ENCODE measurements at regions not wholly inside any gene's neighbourhood (a gene's known extent, or its start where the extent isn't known, plus 50 kb on each side); places are given as distances from the start of the nearest gene placed in this dataset.

DNA sequence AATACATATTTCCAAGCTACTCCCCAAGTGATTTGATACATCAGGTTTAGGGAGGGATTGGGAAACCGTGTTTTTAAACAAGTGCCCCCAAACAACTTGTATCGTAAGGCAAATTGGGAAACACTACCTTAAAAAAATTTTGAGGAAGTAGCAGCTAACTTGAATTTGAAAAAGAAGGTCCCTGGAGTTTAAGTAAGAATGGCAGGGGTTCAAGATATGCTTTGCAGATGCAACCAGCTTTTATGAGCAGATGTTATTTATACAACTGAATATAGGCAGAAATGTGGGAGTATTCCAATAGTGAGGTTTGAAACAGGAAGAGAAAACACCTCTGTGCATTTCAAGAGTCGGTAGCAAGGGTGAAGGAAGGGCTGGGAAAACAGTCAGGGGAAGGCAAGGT lies 139.6 kb downstream of the IL20RB start:
- TF ChIP-seq, protein P1, sequence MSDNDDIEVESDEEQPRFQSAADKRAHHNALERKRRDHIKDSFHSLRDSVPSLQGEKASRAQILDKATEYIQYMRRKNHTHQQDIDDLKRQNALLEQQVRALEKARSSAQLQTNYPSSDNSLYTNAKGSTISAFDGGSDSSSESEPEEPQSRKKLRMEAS (IDR thresholded peaks at IDR 0.05; ENCODE audit: low read depth, low read length): no peak
- TF ChIP-seq MYC (IDR thresholded peaks at IDR 0.05; ENCODE audit: low read depth, low read length) (no peak), POLR2A (IDR thresholded peaks at IDR 0.05; ENCODE audit: extremely low read depth, insufficient read length) (no peak)
- TF ChIP-seq, protein P2, sequence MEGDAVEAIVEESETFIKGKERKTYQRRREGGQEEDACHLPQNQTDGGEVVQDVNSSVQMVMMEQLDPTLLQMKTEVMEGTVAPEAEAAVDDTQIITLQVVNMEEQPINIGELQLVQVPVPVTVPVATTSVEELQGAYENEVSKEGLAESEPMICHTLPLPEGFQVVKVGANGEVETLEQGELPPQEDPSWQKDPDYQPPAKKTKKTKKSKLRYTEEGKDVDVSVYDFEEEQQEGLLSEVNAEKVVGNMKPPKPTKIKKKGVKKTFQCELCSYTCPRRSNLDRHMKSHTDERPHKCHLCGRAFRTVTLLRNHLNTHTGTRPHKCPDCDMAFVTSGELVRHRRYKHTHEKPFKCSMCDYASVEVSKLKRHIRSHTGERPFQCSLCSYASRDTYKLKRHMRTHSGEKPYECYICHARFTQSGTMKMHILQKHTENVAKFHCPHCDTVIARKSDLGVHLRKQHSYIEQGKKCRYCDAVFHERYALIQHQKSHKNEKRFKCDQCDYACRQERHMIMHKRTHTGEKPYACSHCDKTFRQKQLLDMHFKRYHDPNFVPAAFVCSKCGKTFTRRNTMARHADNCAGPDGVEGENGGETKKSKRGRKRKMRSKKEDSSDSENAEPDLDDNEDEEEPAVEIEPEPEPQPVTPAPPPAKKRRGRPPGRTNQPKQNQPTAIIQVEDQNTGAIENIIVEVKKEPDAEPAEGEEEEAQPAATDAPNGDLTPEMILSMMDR (IDR thresholded peaks at IDR 0.05; ENCODE audit: low read depth, low read length): no peak

DNA sequence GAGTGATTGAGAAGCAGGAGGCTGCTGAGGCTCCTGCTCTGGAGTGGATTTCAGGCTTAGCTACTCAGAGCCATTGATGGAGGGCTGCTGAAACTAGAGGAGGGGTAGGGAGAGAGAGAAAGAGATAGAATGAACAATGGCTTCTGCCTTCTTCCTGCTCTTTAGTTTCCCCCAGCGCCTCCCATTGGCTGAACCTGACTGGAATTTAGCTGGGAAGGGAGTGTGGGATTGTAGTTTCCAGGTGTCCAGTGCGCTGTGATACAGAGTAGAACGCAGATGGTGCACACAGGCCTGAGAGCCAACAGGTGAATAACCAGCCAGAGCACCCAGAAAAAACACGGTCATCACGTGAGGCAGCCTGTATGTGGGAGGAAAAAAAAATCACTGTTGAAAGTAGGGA lies 140.1 kb downstream of the IL20RB start:
- DNase-seq (ENCODE audit: low read depth): no peak
- no peak overlapping the region for H3K4me3 ChIP-seq (ENCODE audit: low read depth, low read length)
- TF ChIP-seq MYC (IDR thresholded peaks at IDR 0.05; ENCODE audit: low read depth, low read length): no peak
- TF ChIP-seq, protein P1 (IDR thresholded peaks at IDR 0.05; ENCODE audit: low read depth, low read length): no peak
- TF ChIP-seq POLR2A (IDR thresholded peaks at IDR 0.05; ENCODE audit: extremely low read depth, insufficient read length): no peak
- TF ChIP-seq, protein P2 (IDR thresholded peaks at IDR 0.05; ENCODE audit: low read depth, low read length): no peak

More for the DNA sequence above, 139.6 kb downstream of the IL20RB start:
- no peak overlapping the region for H3K4me3 ChIP-seq (ENCODE audit: low read depth, low read length)
- DNase-seq (ENCODE audit: low read depth): peak; percentile 20

DNA sequence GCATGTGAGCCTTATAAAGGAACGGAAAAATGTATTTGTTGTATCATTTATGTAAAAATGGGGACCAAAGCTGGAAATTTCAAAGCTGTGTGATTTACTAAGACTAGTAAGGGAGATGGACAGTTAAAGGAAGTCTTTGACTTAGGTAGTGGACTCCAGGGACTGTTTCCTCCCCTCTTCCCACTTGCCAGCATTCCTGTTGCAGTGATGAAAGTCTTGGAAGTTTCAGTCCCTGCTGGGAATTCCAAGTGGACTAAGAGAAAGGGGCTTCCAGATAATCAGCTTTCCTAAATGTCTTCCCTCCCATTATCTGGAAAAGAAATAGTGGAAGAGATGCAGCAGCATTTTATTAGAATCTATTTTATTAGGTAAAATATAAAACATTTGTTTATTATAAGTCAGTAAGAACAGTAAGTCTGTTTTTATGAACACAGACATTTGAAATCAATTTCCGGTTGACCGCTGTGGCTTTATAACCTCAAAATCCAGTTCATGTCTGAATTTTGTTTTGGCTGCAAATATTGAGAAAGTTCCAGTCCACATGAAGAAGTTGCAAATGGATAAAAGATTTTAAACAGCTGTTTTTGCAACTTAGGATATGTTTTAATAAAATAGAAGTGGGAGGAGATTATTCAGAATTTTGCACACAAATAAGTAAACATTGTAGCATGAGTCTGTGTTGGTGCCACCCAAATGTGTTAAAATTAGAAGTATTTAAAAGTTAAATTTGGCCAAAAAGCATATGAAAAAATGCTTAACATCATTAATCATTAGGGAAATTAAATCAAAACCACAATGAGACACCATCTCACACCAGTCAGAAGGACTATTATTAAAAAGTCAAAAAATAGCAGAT lies 141.8 kb downstream of the IL20RB start:
- H3K4me3 ChIP-seq (ENCODE audit: low read depth, low read length): no peak overlapping the region
- TF ChIP-seq, protein P1 (IDR thresholded peaks at IDR 0.05; ENCODE audit: low read depth, low read length): no peak
- TF ChIP-seq MYC (IDR thresholded peaks at IDR 0.05; ENCODE audit: low read depth, low read length) (no peak), POLR2A (IDR thresholded peaks at IDR 0.05; ENCODE audit: extremely low read depth, insufficient read length) (no peak)
- TF ChIP-seq, protein P2 (IDR thresholded peaks at IDR 0.05; ENCODE audit: low read depth, low read length): no peak
- DNase-seq (ENCODE audit: low read depth): no peak

DNA sequence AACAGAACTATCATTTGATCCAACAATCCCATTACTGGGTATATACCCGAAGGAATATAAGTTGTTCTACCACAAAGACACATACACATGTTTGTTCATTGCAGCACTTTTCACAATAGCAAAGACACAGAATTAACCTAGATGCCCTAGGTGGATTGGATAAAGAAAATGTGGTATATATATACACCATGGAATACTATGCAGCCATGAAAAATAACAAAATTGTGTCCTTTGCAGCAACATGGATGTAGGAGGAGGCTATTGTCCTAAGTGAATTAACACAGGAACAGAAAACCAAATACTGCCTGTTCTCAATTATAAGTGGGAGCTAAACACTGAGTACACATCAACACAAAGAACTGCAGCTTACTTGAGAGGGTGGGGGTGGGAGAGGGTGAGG lies 142.5 kb downstream of the IL20RB start:
- TF ChIP-seq, protein P1 (IDR thresholded peaks at IDR 0.05; ENCODE audit: low read depth, low read length): no peak
- TF ChIP-seq POLR2A (IDR thresholded peaks at IDR 0.05; ENCODE audit: extremely low read depth, insufficient read length) (no peak), MYC (IDR thresholded peaks at IDR 0.05; ENCODE audit: low read depth, low read length) (no peak)
- TF ChIP-seq, protein P2 (IDR thresholded peaks at IDR 0.05; ENCODE audit: low read depth, low read length): no peak
- H3K4me3 ChIP-seq (ENCODE audit: low read depth, low read length): no peak overlapping the region
- DNase-seq (ENCODE audit: low read depth): no peak

DNA sequence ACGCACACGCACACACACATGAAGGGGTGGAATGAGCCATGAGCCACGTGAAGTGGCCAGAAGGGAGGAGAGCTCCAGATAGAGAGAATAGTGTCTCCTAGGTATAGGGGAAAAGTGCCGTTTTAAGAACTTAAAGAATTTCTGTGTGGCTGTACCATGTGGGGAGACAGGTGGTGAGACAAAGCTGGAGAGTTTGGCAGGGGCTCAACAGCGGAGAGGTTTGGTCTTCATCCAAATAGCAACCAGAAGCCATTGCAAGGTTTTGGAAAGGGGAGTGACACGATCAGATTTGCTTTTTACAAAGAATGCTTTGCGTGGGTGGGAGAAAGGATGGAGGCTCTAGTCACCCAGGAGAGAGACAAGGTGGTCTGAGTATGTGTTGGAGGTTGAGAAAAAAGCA lies 146.0 kb downstream of the IL20RB start:
- no peak overlapping the region for H3K4me3 ChIP-seq (ENCODE audit: low read depth, low read length)
- TF ChIP-seq, protein P1 (IDR thresholded peaks at IDR 0.05; ENCODE audit: low read depth, low read length): no peak
- TF ChIP-seq MYC (IDR thresholded peaks at IDR 0.05; ENCODE audit: low read depth, low read length): no peak
- no peak for DNase-seq (ENCODE audit: low read depth)

DNA sequence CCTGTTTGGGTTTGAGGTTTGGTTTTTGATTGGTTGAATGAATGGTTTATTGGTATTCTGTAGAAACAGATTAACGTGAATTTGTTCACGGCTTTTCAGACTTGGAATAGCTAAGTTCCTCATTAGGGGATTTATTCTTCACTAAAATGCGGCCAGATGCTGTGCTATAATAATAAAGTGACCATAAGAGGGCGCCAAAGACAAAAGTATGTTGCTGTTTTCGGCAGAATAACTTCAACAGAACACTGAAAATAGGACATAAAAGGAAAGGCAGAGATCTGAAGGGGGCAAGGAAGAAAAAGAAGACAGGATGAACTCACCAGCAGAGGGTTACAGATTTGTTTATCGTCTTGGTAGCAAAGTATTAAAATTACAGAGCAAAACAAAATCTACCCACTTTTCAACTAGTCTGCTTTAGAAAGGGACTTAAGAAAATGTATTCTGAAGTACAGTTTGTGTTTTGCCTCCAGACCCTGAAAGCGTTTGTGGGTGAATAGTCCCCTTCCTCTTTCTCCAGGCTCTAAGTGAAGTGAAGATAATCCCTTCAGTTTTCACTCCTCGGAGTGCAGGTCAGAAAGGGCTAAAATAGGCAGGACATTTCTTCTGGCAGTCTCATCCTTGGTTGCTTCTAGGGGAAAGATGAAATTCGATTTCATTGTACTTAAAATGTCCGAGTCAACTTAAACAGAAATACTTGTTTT lies 147.6 kb downstream of the IL20RB start:
- H3K4me3 ChIP-seq (ENCODE audit: low read depth, low read length): no peak overlapping the region
- peak; percentile 75 for DNase-seq (ENCODE audit: low read depth)
- TF ChIP-seq, protein P2 (IDR thresholded peaks at IDR 0.05; ENCODE audit: low read depth, low read length): peak; percentile 41
- TF ChIP-seq MYC (IDR thresholded peaks at IDR 0.05; ENCODE audit: low read depth, low read length): no peak
